Activated T-cell treated with anti-CD3 and anti-CD28 coated beads for 4 hours (primary cell): ENCODE measurements at regions not wholly inside any gene's neighbourhood (a gene's known extent, or its start where the extent isn't known, plus 50 kb on each side); places are given as distances from the start of the nearest gene placed in this dataset.

Experiments used
- DNase-seq: peaks from one replicate; pipeline ENCODE4 v3.0.0-alpha.2; 2020

GRCh38 chr5:93158841-93159240 is 422.2 kb downstream of the NR2F1-AS1 start:
- DNase-seq, result no peak

GRCh38 chr5:93156566-93156965 is 424.5 kb downstream of the NR2F1-AS1 start:
- DNase-seq, result no peak

GRCh38 chr5:93154535-93154934 is 426.5 kb downstream of the NR2F1-AS1 start:
- no peak for DNase-seq

GRCh38 chr5:93153461-93153860 is 427.6 kb downstream of the NR2F1-AS1 start:
- DNase-seq, result no peak

- no peak for DNase-seq
Observed at GRCh38 chr5:93151896-93152295, 429.1 kb downstream of the NR2F1-AS1 start.

- DNase-seq, result no peak
Observed at GRCh38 chr5:93151121-93151520, 429.9 kb downstream of the NR2F1-AS1 start.

GRCh38 chr5:93150311-93151012 is 430.6 kb downstream of the NR2F1-AS1 start:
- DNase-seq, result no peak

- DNase-seq, result no peak
Observed at GRCh38 chr5:93145767-93146166, 435.3 kb downstream of the NR2F1-AS1 start.

GRCh38 chr5:93145019-93145418 is 436.0 kb downstream of the NR2F1-AS1 start:
- no peak for DNase-seq

- no peak for DNase-seq
Observed at GRCh38 chr5:93141969-93142368, 439.1 kb downstream of the NR2F1-AS1 start.

- no peak for DNase-seq
Observed at GRCh38 chr5:93130624-93131490, 450.2 kb downstream of the NR2F1-AS1 start.

- no peak for DNase-seq
Observed at GRCh38 chr5:93126634-93127033, 454.4 kb downstream of the NR2F1-AS1 start.

GRCh38 chr5:93123127-93123526 is 457.9 kb downstream of the NR2F1-AS1 start:
- DNase-seq, result no peak

GRCh38 chr5:93122446-93122845 is 458.6 kb downstream of the NR2F1-AS1 start:
- no peak for DNase-seq

GRCh38 chr5:93120771-93121170 is 460.2 kb downstream of the NR2F1-AS1 start:
- no peak for DNase-seq

GRCh38 chr5:93120051-93120450 is 461.0 kb downstream of the NR2F1-AS1 start:
- no peak for DNase-seq

- no peak for DNase-seq
Observed at GRCh38 chr5:93117751-93118531, 463.1 kb downstream of the NR2F1-AS1 start.

- DNase-seq, result no peak
Observed at GRCh38 chr5:93107805-93108520, 473.1 kb downstream of the NR2F1-AS1 start.

GRCh38 chr5:93107141-93107540 is 473.9 kb downstream of the NR2F1-AS1 start:
- no peak for DNase-seq

GRCh38 chr5:93101661-93102060 is 479.4 kb downstream of the NR2F1-AS1 start:
- DNase-seq, result no peak

GRCh38 chr5:93100976-93101375 is 480.0 kb downstream of the NR2F1-AS1 start:
- DNase-seq, result no peak

- DNase-seq, result no peak
Observed at GRCh38 chr5:93100428-93100827, 480.6 kb downstream of the NR2F1-AS1 start.

GRCh38 chr5:93099902-93100347 is 481.1 kb downstream of the NR2F1-AS1 start:
- no peak for DNase-seq
